Natural killer cell (primary cell): ENCODE measurements at regions not wholly inside any gene's neighbourhood (a gene's known extent, or its start where the extent isn't known, plus 50 kb on each side); places are given as distances from the start of the nearest gene placed in this dataset.
"Not testable (repeated sequence)": the region's sequence is repeated elsewhere in the genome, so short reads cannot be mapped to it uniquely, and the experiment has no call there.

Source experiments
- ATAC-seq, 3 donors: fragments of 150-1000 bp in 2 of 3; fragments of 200-7000 bp in 1 of 3; cut with Tn5 transposase; 1 replicate in 1 of 3; 2 replicates in 2 of 3; pipeline ENCODE4 v1.10.0; 2021; ENCODE audit warnings: mild to moderate bottlenecking in 2 of 3, moderate library complexity in 2 of 3
- DNase-seq, 2 donors: peaks; one replicate each; pipeline versions ENCODE4 v3.0.0 to v3.0.0-alpha.2; 2013 to 2021; ENCODE audit warnings: mixed read lengths in 1 of 2
- H3K27ac ChIP-seq: one replicate; pipeline ENCODE4 v1.5.1; 2013; ENCODE audit warnings: mild to moderate bottlenecking, low read length
- H3K27me3 ChIP-seq: one replicate; pipeline ENCODE4 v1.6.1; 2013; ENCODE audit warnings: low read length; ENCODE audit not compliant: control insufficient read depth, insufficient read depth
- H3K36me3 ChIP-seq: one replicate; pipeline ENCODE4 v1.6.1; 2013; ENCODE audit warnings: low read length; ENCODE audit not compliant: control insufficient read depth, insufficient read depth
- H3K4me1 ChIP-seq: one replicate; pipeline ENCODE4 v1.6.1; 2013; ENCODE audit warnings: low read length; ENCODE audit not compliant: control insufficient read depth, insufficient read depth
- H3K4me3 ChIP-seq: one replicate; pipeline ENCODE4 v1.5.1; 2013; ENCODE audit warnings: low read length
- H3K9me3 ChIP-seq: one replicate; pipeline ENCODE4 v1.6.1; 2013; ENCODE audit warnings: low read length; ENCODE audit not compliant: control insufficient read depth, insufficient read depth
- H3K27ac Mint-ChIP-seq, 2 donors: one replicate each; pipeline ENCODE4 v1.8.0; 2022; ENCODE audit warnings: mild to moderate bottlenecking in 2 of 2, mixed read lengths in 2 of 2, moderate library complexity in 1 of 2
- H3K27me3 Mint-ChIP-seq, 2 donors: one replicate each; pipeline ENCODE4 v1.8.0; 2022; ENCODE audit warnings: low read depth in 2 of 2, mixed read lengths in 2 of 2
- H3K36me3 Mint-ChIP-seq: one replicate; pipeline ENCODE4 v1.8.0; 2022; ENCODE audit warnings: mixed read lengths
- H3K4me1 Mint-ChIP-seq, 2 donors: one replicate each; pipeline ENCODE4 v1.8.0; 2022; ENCODE audit warnings: mixed read lengths in 2 of 2
- H3K4me3 Mint-ChIP-seq: one replicate; pipeline ENCODE4 v1.8.0; 2022; ENCODE audit warnings: mild to moderate bottlenecking, moderate library complexity, mixed read lengths
- H3K9me3 Mint-ChIP-seq, 2 donors: one replicate each; pipeline ENCODE4 v1.8.0; 2022; ENCODE audit warnings: mixed read lengths in 2 of 2
- CTCF ChIP-seq: fragments of 200-600 bp; IDR thresholded peaks from one replicate; pipeline ENCODE4 v1.8.0; 2022; ENCODE audit warnings: antibody characterized with exemption
- WGBS: methylation state at CpG from one replicate; pipeline ENCODE4 v1.1.7; 2013; ENCODE audit warnings: missing lambda C conversion rate; ENCODE audit not compliant: insufficient coverage; 5-methylcytosine and 5-hydroxymethylcytosine counted together
- intact Hi-C: fragments of 100-400 bp; cut with micrococcal nuclease; formaldehyde crosslinking; loops from one replicate; pipeline ENCODE4 v1.14.2; 2022

- no peak for ATAC-seq
- no peak overlapping the region for H3K27ac ChIP-seq
- intact Hi-C loops = no loop called here
These were observed 1524.7 kb downstream of the GRIK2 start for GRCh38 chr6:102918161-102918560.

GRCh38 chr6:102911571-102911970, 1518.1 kb downstream of the GRIK2 start:
- no peak overlapping the region for H3K27ac Mint-ChIP-seq
- no peaks in the 10 kb centered on the region for H3K36me3 ChIP-seq
- H3K9me3 ChIP-seq = peaks cover 7% of the 10 kb centered on the region
- H3K27me3 Mint-ChIP-seq = no peaks in the 10 kb centered on the region
- H3K9me3 Mint-ChIP-seq = peaks cover 3 to 10% of the 10 kb centered on the region in 2 donors
- H3K27me3 ChIP-seq = no peaks in the 10 kb centered on the region
- no peaks in the 10 kb centered on the region for H3K4me1 ChIP-seq
- H3K4me1 Mint-ChIP-seq = no peaks in the 10 kb centered on the region
- no peak for ATAC-seq
- H3K4me3 Mint-ChIP-seq = no peak overlapping the region
- no peak for TF ChIP-seq CTCF
- DNase-seq = no peak
- no peak overlapping the region for H3K27ac ChIP-seq
- H3K36me3 Mint-ChIP-seq = no peaks in the 10 kb centered on the region
- intact Hi-C loops = no loop called here
- no peak overlapping the region for H3K4me3 ChIP-seq

More at GRCh38 chr6:102918161-102918560, 1524.7 kb downstream of the GRIK2 start:
- H3K9me3 ChIP-seq = peaks cover 6% of the 10 kb centered on the region
- no peaks in the 10 kb centered on the region for H3K36me3 ChIP-seq
- no peaks in the 10 kb centered on the region for H3K27me3 Mint-ChIP-seq
- no peaks in the 10 kb centered on the region for H3K4me1 Mint-ChIP-seq
- H3K4me1 ChIP-seq = no peaks in the 10 kb centered on the region
- H3K36me3 Mint-ChIP-seq = no peaks in the 10 kb centered on the region
- DNase-seq = no peak
- no peak overlapping the region for H3K4me3 Mint-ChIP-seq
- no peak overlapping the region for H3K4me3 ChIP-seq
- 89% methylated on average over 5 of the region's 6 CpGs for WGBS
- peaks cover 15% of the 10 kb centered on the region in 2 donors for H3K9me3 Mint-ChIP-seq
- no peak for TF ChIP-seq CTCF
- H3K27me3 ChIP-seq = no peaks in the 10 kb centered on the region
- no peak overlapping the region for H3K27ac Mint-ChIP-seq

GRCh38 chr6:102910701-102911139, 1517.2 kb downstream of the GRIK2 start:
- ATAC-seq, H3K27ac Mint-ChIP-seq, H3K36me3 Mint-ChIP-seq, H3K36me3 ChIP-seq, H3K4me1 Mint-ChIP-seq, H3K4me1 ChIP-seq, H3K27me3 ChIP-seq, H3K27ac ChIP-seq, DNase-seq, intact Hi-C loops, H3K4me3 Mint-ChIP-seq, H3K4me3 ChIP-seq, H3K27me3 Mint-ChIP-seq, H3K9me3 ChIP-seq: not testable (repeated sequence)
- WGBS = 96% methylated on average over 38 of the region's 38 CpGs
- peaks cover 4 to 13% of the 10 kb centered on the region in 2 donors for H3K9me3 Mint-ChIP-seq

GRCh38 chr6:102907181-102907580, 1513.7 kb downstream of the GRIK2 start:
- Histone ChIP-seq H3K27me3 (no peaks in the 10 kb centered on the region), H3K27ac (no peak overlapping the region), H3K36me3 (no peaks in the 10 kb centered on the region), H3K4me3 (no peak overlapping the region), H3K4me1 (no peaks in the 10 kb centered on the region), H3K9me3 (peaks cover 7% of the 10 kb centered on the region)
- H3K36me3 Mint-ChIP-seq = no peaks in the 10 kb centered on the region
- no peak overlapping the region for H3K27ac Mint-ChIP-seq
- no peaks in the 10 kb centered on the region for H3K4me1 Mint-ChIP-seq
- H3K27me3 Mint-ChIP-seq = no peaks in the 10 kb centered on the region
- intact Hi-C loops = no loop called here
- no peak for ATAC-seq
- H3K9me3 Mint-ChIP-seq = peaks cover 4 to 16% of the 10 kb centered on the region in 2 donors
- WGBS = 73% methylated on average over 6 of the region's 6 CpGs
- no peak for TF ChIP-seq CTCF
- DNase-seq = no peak
- H3K4me3 Mint-ChIP-seq = no peak overlapping the region
